Ectodermal cell (in vitro differentiated cells): ENCODE measurements at regions not wholly inside any gene's neighbourhood (a gene's known extent, or its start where the extent isn't known, plus 50 kb on each side); places are given as distances from the start of the nearest gene placed in this dataset.

Source experiments
- H3K27ac ChIP-seq: 2 replicates; pipeline ENCODE4 v1.7.0; 2013; ENCODE audit warnings: mild to moderate bottlenecking, low read depth, low read length; ENCODE audit not compliant: insufficient read depth, poor library complexity, severe bottlenecking
- H3K27me3 ChIP-seq: 2 replicates; pipeline ENCODE4 v1.7.0; 2013; ENCODE audit warnings: mild to moderate bottlenecking, low read length; ENCODE audit not compliant: insufficient read depth, control insufficient read depth, poor library complexity, severe bottlenecking
- H3K36me3 ChIP-seq: one replicate; pipeline ENCODE4 v1.7.0; 2013; ENCODE audit warnings: low read length; ENCODE audit not compliant: control insufficient read depth, insufficient read depth
- H3K4me1 ChIP-seq: one replicate; pipeline ENCODE4 v1.7.0; 2013; ENCODE audit warnings: low read length; ENCODE audit not compliant: control insufficient read depth, insufficient read depth
- H3K4me3 ChIP-seq: 2 replicates; pipeline ENCODE4 v1.7.0; 2013; ENCODE audit warnings: low read depth, low read length, control low read depth; ENCODE audit not compliant: insufficient read depth
- H3K9me3 ChIP-seq: 2 replicates; pipeline ENCODE4 v1.7.0; 2013; ENCODE audit warnings: mild to moderate bottlenecking, low read length, moderate library complexity; ENCODE audit not compliant: control insufficient read depth
- WGBS, 2 experiments: methylation state at CpG; one replicate each; pipeline ENCODE4 v1.1.7; 2013; ENCODE audit warnings: missing lambda C conversion rate in 2 of 2; 5-methylcytosine and 5-hydroxymethylcytosine counted together

GRCh38 chr3:181457756-181458155 is 254.0 kb upstream of the SOX2 start:
- no peaks in the 10 kb centered on the region for H3K4me1 ChIP-seq
- H3K9me3 ChIP-seq, result no peaks in the 10 kb centered on the region
- no peak overlapping the region for H3K27ac ChIP-seq
- no peaks in the 10 kb centered on the region for H3K36me3 ChIP-seq
- no peak overlapping the region for H3K4me3 ChIP-seq
- H3K27me3 ChIP-seq, result no peaks in the 10 kb centered on the region
- WGBS, 2 experiments, result 94 to 97% methylated on average over 4 of the region's 4 CpGs

- WGBS, 2 experiments, result 93 to 94% methylated on average over 9 of the region's 9 CpGs
Measured at GRCh38 chr3:181457190-181457589, 254.5 kb upstream of the SOX2 start.

GRCh38 chr3:181455276-181455675 is 256.4 kb upstream of the SOX2 start:
- WGBS, 2 experiments, result 67% methylated on average over 1 of the region's 1 CpG; no CpG with 5 or more reads in 1 of the 2 experiments

More at GRCh38 chr3:181457190-181457589, 254.5 kb upstream of the SOX2 start:
- no peaks in the 10 kb centered on the region for H3K27me3 ChIP-seq
- H3K9me3 ChIP-seq, result no peaks in the 10 kb centered on the region
- no peaks in the 10 kb centered on the region for H3K4me1 ChIP-seq
- no peak overlapping the region for H3K4me3 ChIP-seq
- no peaks in the 10 kb centered on the region for H3K36me3 ChIP-seq
- H3K27ac ChIP-seq, result no peak overlapping the region

GRCh38 chr3:181454451-181455027 is 257.2 kb upstream of the SOX2 start:
- Histone ChIP-seq H3K27me3 (no peaks in the 10 kb centered on the region), H3K4me3 (no peak overlapping the region), H3K36me3 (no peaks in the 10 kb centered on the region), H3K4me1 (no peaks in the 10 kb centered on the region), H3K9me3 (no peaks in the 10 kb centered on the region), H3K27ac (no peak overlapping the region)
- WGBS, 2 experiments, result 84 to 96% methylated on average over 6 of the region's 6 CpGs

More at GRCh38 chr3:181455276-181455675, 256.4 kb upstream of the SOX2 start:
- H3K36me3 ChIP-seq, result no peaks in the 10 kb centered on the region
- H3K4me3 ChIP-seq, result no peak overlapping the region
- H3K9me3 ChIP-seq, result no peaks in the 10 kb centered on the region
- no peak overlapping the region for H3K27ac ChIP-seq
- no peaks in the 10 kb centered on the region for H3K27me3 ChIP-seq
- H3K4me1 ChIP-seq, result no peaks in the 10 kb centered on the region

- H3K9me3 ChIP-seq, result no peaks in the 10 kb centered on the region
- no peak overlapping the region for H3K4me3 ChIP-seq
- H3K27me3 ChIP-seq, result no peaks in the 10 kb centered on the region
- WGBS, 2 experiments, result 81 to 95% methylated on average over 1 to 2 of the region's 2 CpGs
- H3K27ac ChIP-seq, result no peak overlapping the region
- no peaks in the 10 kb centered on the region for H3K4me1 ChIP-seq
- H3K36me3 ChIP-seq, result no peaks in the 10 kb centered on the region
Measured at GRCh38 chr3:181446741-181447140, 265.0 kb upstream of the SOX2 start.

GRCh38 chr3:181442066-181442465 is 269.7 kb upstream of the SOX2 start:
- H3K27me3 ChIP-seq, result no peaks in the 10 kb centered on the region
- 93 to 95% methylated on average over 3 of the region's 3 CpGs for WGBS, 2 experiments
- H3K27ac ChIP-seq, result no peak overlapping the region
- no peaks in the 10 kb centered on the region for H3K4me1 ChIP-seq
- H3K36me3 ChIP-seq, result no peaks in the 10 kb centered on the region
- no peaks in the 10 kb centered on the region for H3K9me3 ChIP-seq
- no peak overlapping the region for H3K4me3 ChIP-seq

DNA sequence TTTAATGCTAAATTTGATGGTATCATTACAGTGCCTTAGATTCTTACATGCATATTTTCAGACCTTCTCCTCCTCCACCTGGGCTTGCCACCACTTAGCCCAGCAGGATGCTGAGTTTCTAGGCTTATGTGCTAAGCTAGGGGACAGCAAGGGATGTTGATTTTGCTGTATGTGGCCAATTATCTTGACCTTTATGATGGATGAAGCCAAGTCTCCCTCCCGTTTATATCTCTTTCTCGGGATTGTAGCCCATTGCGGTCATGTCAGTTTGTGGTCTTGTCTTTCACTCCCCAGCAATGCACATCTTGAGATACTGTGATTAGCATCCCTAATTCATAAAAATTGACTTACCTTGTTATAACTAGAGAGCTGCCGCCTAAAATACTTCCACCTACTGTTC is 278.7 kb upstream of the SOX2 start:
- Histone ChIP-seq H3K9me3 (no peaks in the 10 kb centered on the region), H3K4me1 (no peaks in the 10 kb centered on the region), H3K27me3 (no peaks in the 10 kb centered on the region), H3K4me3 (no peak overlapping the region), H3K27ac (no peak overlapping the region), H3K36me3 (no peaks in the 10 kb centered on the region)
- WGBS, 2 experiments, result 90 to 93% methylated on average over 4 of the region's 4 CpGs

GRCh38 chr3:181431748-181432147 is 280.0 kb upstream of the SOX2 start:
- 87 to 89% methylated on average over 4 of the region's 4 CpGs for WGBS, 2 experiments
- Histone ChIP-seq H3K36me3 (no peaks in the 10 kb centered on the region), H3K9me3 (no peaks in the 10 kb centered on the region), H3K27ac (no peak overlapping the region), H3K4me3 (no peak overlapping the region), H3K4me1 (no peaks in the 10 kb centered on the region), H3K27me3 (no peaks in the 10 kb centered on the region)

- Histone ChIP-seq H3K4me1 (no peaks in the 10 kb centered on the region), H3K36me3 (no peaks in the 10 kb centered on the region), H3K9me3 (no peaks in the 10 kb centered on the region), H3K27me3 (no peaks in the 10 kb centered on the region), H3K4me3 (no peak overlapping the region), H3K27ac (no peak overlapping the region)
- WGBS, 2 experiments, result 71 to 72% methylated on average over 2 to 3 of the region's 3 CpGs
Measured at GRCh38 chr3:181425074-181425473, 286.7 kb upstream of the SOX2 start.

DNA sequence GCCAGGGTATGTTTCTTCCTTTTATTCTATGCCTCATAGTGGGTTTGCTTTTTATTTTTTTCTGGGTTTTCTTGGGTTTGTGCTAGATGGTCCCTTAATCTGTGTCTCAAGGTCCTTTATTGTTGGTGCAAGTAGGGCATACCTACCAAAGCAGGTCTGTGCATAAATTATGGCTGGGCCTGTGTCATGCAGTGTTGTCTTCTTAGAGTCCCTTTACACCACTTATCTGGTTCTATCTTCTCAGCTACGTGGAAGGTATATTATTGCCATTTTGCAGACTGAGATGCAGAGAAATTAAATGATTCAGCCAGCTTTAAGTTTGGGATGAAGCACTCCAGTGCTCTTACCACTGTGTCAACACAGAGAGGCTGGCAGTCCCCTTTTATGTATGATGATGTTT is 293.5 kb upstream of the SOX2 start:
- no peaks in the 10 kb centered on the region for H3K36me3 ChIP-seq
- no peak overlapping the region for H3K27ac ChIP-seq
- WGBS, 2 experiments, result 79 to 100% methylated on average over 1 of the region's 1 CpG
- H3K4me3 ChIP-seq, result no peak overlapping the region
- peaks cover 12% of the 10 kb centered on the region for H3K4me1 ChIP-seq
- H3K9me3 ChIP-seq, result no peaks in the 10 kb centered on the region
- H3K27me3 ChIP-seq, result no peaks in the 10 kb centered on the region

DNA sequence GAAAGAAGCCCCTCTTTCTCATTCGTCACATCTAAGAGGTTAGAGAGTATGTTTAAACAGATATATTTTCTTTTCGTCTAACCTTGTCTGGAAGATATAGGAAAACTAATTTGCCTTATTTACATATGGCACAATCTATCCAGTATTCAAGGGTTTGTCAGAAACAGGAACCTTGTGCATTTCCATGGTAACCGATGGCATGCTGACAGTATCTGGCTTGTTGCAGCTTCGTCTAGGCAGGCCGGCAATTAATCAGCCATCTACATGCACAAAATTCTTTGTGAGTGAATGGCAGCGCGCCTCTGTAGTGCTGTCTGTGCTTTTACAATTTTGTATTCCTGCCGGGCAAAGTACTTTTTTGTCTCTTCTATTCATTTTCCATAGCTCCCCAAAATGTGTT is 294.0 kb upstream of the SOX2 start:
- peak overlapping the region; percentile 31 for H3K27ac ChIP-seq
- 57 to 76% methylated on average over 6 to 8 of the region's 8 CpGs for WGBS, 2 experiments
- H3K9me3 ChIP-seq, result no peaks in the 10 kb centered on the region
- H3K36me3 ChIP-seq, result no peaks in the 10 kb centered on the region
- no peak overlapping the region for H3K4me3 ChIP-seq
- no peaks in the 10 kb centered on the region for H3K27me3 ChIP-seq
- H3K4me1 ChIP-seq, result peaks cover 12% of the 10 kb centered on the region
